Nephron progenitor cell (in vitro differentiated cells): ENCODE measurements at regions not wholly inside any gene's neighbourhood (a gene's known extent, or its start where the extent isn't known, plus 50 kb on each side); places are given as distances from the start of the nearest gene placed in this dataset.

Experiments
- DNase-seq: peaks from one replicate; pipeline ENCODE4 v3.0.0; 2021
- H3K27ac Mint-ChIP-seq: 2 replicates; pipeline ENCODE4 v1.8.0; 2021; ENCODE audit warnings: mild to moderate bottlenecking, moderate library complexity, mixed read lengths
- H3K27me3 Mint-ChIP-seq: 2 replicates; pipeline ENCODE4 v1.8.0; 2021; ENCODE audit warnings: mild to moderate bottlenecking, low read depth, mixed read lengths; ENCODE audit not compliant: poor library complexity
- H3K36me3 Mint-ChIP-seq: 2 replicates; pipeline ENCODE4 v1.8.0; 2021; ENCODE audit warnings: low read depth, mixed read lengths
- H3K4me1 Mint-ChIP-seq: 2 replicates; pipeline ENCODE4 v1.8.0; 2021; ENCODE audit warnings: mixed read lengths
- H3K4me3 Mint-ChIP-seq: 2 replicates; pipeline ENCODE4 v1.8.0; 2021; ENCODE audit warnings: mild to moderate bottlenecking, moderate library complexity, mixed read lengths
- H3K9me3 Mint-ChIP-seq: 2 replicates; pipeline ENCODE4 v1.8.0; 2021; ENCODE audit warnings: mild to moderate bottlenecking, moderate library complexity, mixed read lengths
- TF ChIP-seq, protein P1 (sequence below): fragments of 200-600 bp; sonication (generic); IDR thresholded peaks from 2 replicates; pipeline ENCODE4 v1.5.0; 2021; ENCODE audit warnings: antibody characterized with exemption

DNA sequence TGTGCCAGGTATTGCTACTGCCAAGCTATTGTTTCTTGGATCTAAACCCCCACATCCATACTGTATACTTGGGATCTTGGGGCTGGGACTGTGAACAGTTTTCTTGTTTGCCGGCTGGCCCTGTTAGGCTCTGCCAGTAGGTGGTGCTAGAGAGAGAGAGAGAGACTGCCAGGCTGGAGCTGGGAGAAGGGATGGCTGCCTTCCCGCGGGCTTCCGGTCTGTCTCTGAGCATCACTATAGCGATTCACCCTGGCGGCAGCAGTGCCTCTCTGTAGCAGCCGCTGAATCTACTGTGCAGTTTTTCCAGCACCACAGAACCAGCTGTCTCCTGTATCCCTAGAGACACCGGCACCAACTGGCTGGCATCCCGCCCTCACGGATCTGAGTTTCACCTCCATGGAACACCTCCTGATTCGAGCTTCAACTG lies 201.2 kb downstream of the UTP18 start:
- DNase-seq, result peak; percentile 67
- H3K9me3 Mint-ChIP-seq, result no peaks in the 10 kb centered on the region
- H3K36me3 Mint-ChIP-seq, result no peaks in the 10 kb centered on the region
- H3K4me1 Mint-ChIP-seq, result no peaks in the 10 kb centered on the region
- TF ChIP-seq, protein P1, sequence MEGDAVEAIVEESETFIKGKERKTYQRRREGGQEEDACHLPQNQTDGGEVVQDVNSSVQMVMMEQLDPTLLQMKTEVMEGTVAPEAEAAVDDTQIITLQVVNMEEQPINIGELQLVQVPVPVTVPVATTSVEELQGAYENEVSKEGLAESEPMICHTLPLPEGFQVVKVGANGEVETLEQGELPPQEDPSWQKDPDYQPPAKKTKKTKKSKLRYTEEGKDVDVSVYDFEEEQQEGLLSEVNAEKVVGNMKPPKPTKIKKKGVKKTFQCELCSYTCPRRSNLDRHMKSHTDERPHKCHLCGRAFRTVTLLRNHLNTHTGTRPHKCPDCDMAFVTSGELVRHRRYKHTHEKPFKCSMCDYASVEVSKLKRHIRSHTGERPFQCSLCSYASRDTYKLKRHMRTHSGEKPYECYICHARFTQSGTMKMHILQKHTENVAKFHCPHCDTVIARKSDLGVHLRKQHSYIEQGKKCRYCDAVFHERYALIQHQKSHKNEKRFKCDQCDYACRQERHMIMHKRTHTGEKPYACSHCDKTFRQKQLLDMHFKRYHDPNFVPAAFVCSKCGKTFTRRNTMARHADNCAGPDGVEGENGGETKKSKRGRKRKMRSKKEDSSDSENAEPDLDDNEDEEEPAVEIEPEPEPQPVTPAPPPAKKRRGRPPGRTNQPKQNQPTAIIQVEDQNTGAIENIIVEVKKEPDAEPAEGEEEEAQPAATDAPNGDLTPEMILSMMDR, result peak; percentile 74
- H3K27ac Mint-ChIP-seq, result no peak overlapping the region
- peaks cover 22% of the 10 kb centered on the region for H3K27me3 Mint-ChIP-seq
- no peak overlapping the region for H3K4me3 Mint-ChIP-seq

DNA sequence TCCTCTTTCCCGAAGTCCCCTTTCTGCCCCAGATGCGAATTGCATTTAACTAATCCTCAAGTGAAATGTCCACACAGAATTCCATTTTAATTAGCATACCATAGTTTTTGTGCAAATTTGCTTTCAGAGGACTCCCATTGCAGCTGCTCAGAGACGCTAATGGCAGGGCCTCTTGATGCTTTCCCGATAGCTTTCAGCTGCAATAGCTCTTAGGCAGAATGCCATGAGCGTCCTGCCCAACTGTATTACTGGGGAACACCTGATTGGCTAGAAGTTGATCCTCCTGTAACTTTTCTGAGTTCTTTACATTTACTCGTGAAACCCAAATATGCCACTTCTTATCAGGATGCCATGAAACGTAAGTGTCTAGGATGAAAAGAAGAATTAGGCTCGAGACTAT lies 203.0 kb downstream of the UTP18 start:
- Mint-ChIP-seq H3K4me3 (no peak overlapping the region), H3K27me3 (peaks cover 23% of the 10 kb centered on the region), H3K4me1 (no peaks in the 10 kb centered on the region), H3K27ac (no peak overlapping the region), H3K9me3 (no peaks in the 10 kb centered on the region), H3K36me3 (no peaks in the 10 kb centered on the region)
- TF ChIP-seq, protein P1, result no peak
- DNase-seq, result no peak

DNA sequence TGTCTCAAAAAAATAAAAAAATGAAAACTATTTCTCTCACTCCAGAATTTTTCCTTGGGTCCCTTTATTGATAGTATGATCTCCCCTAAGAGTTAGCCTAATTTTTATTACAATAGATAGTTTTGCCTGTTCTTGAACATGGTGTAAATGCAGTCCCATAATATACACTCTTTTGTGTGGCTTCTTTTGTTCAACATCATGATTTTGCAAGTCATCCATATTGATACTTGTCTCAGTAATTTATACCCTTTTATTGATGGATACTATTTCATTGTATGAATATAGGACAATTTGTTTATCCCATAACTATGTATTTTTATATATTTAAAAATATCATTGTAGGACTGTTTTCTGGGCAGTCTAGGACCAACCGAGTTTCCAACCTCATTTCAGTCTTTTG lies 207.0 kb downstream of the UTP18 start:
- TF ChIP-seq, protein P1, result no peak
- no peak for DNase-seq
- Mint-ChIP-seq H3K36me3 (no peaks in the 10 kb centered on the region), H3K27ac (no peak overlapping the region), H3K4me1 (no peaks in the 10 kb centered on the region), H3K4me3 (no peak overlapping the region), H3K27me3 (peaks cover 17% of the 10 kb centered on the region), H3K9me3 (no peaks in the 10 kb centered on the region)

DNA sequence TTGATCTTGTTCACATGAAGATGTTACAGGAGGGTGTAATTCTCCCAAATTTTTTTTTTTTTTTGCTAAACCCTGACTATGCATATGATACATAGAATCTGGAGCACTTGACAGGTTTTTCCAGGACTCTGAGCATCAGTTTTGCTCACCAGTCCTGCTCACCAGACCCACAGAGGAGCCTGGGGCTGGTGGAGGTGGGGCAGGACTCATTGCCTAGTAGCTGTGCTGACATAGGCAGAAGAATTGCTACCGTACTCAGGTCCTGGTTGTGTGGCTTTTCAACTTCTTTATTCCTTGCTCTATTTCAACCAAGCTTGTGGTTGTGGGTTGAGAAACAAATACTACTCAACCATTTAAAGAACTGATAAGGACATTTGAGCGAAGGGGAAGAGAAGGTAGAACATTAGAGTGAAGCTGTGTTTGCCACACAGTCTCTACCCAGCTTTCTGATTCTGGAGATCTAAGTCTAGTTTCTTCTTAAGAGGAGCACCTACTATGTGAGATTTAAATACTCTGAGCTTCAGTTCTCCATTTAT lies 212.4 kb downstream of the UTP18 start:
- no peak for DNase-seq
- TF ChIP-seq, protein P1, result no peak
- no peak overlapping the region for H3K4me3 Mint-ChIP-seq
- H3K9me3 Mint-ChIP-seq, result no peaks in the 10 kb centered on the region
- no peaks in the 10 kb centered on the region for H3K4me1 Mint-ChIP-seq
- no peak overlapping the region for H3K27ac Mint-ChIP-seq
- H3K36me3 Mint-ChIP-seq, result no peaks in the 10 kb centered on the region
- peaks cover 8% of the 10 kb centered on the region for H3K27me3 Mint-ChIP-seq

DNA sequence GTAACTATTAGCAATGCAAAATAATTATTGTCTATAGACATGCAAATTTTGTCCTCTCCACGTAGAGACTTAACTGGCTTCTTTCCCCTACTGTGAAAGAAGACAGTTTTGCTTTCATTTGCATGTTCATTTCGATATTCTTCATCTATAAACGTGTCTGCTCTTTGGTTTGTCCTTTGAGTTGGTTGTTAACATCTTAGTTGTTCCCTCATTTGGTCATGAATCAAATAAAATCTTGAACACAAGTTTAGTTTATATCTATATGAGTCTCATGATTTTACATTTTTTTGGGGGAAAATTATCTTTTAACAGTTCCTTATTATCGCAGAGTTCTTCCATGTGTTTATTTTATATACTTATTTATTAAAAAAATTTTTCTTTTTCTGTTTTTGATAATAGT lies 214.4 kb downstream of the UTP18 start:
- Mint-ChIP-seq H3K36me3 (no peaks in the 10 kb centered on the region), H3K4me1 (peaks cover 13% of the 10 kb centered on the region), H3K4me3 (no peak overlapping the region), H3K9me3 (peaks cover 4% of the 10 kb centered on the region), H3K27me3 (peaks cover 12% of the 10 kb centered on the region), H3K27ac (no peak overlapping the region)
- no peak for DNase-seq
- TF ChIP-seq, protein P1, result no peak

DNA sequence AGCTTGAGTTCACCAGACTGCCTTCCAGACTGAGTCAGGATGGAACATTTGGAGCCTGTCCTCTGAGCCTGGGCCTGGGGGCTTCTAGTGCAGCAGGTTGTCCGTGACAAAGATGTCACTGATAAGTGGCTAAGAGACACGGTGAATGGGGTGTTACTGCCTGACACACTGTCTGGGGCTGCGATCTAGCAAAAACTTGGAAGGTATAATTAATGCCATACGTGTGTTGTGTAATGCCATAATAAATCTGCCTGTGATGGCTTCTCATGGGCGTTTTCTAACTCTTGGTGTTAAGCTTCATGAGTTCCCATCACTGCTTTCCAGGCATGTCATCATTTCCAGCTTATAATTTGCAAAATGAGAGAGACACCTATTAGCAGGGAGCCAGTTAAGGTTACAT lies 215.4 kb downstream of the UTP18 start:
- H3K27me3 Mint-ChIP-seq, result peaks cover 15% of the 10 kb centered on the region

More for the DNA sequence above, 215.4 kb downstream of the UTP18 start:
- Mint-ChIP-seq H3K4me3 (no peak overlapping the region), H3K4me1 (peaks cover 13% of the 10 kb centered on the region), H3K9me3 (peaks cover 11% of the 10 kb centered on the region), H3K36me3 (no peaks in the 10 kb centered on the region), H3K27ac (no peak overlapping the region)
- TF ChIP-seq, protein P1, result no peak
- DNase-seq, result no peak
